Loucy (cell line): ENCODE measurements at regions not wholly inside any gene's neighbourhood (a gene's known extent, or its start where the extent isn't known, plus 50 kb on each side); places are given as distances from the start of the nearest gene placed in this dataset.

Experiments used
- EZH2phosphoT487 ChIP-seq: fragments of 200-600 bp; IDR thresholded peaks from 2 replicates; pipeline ENCODE4 v1.6.1; 2018; ENCODE audit warnings: antibody characterized with exemption, mild to moderate bottlenecking, moderate library complexity, borderline replicate concordance
- TF ChIP-seq, protein P1 (sequence below): fragments of 200-600 bp; sonication (generic); conservative IDR thresholded peaks from 2 replicates; pipeline ENCODE4 v1.5.1; 2014; ENCODE audit warnings: mild to moderate bottlenecking, antibody characterized with exemption, low read length

DNA sequence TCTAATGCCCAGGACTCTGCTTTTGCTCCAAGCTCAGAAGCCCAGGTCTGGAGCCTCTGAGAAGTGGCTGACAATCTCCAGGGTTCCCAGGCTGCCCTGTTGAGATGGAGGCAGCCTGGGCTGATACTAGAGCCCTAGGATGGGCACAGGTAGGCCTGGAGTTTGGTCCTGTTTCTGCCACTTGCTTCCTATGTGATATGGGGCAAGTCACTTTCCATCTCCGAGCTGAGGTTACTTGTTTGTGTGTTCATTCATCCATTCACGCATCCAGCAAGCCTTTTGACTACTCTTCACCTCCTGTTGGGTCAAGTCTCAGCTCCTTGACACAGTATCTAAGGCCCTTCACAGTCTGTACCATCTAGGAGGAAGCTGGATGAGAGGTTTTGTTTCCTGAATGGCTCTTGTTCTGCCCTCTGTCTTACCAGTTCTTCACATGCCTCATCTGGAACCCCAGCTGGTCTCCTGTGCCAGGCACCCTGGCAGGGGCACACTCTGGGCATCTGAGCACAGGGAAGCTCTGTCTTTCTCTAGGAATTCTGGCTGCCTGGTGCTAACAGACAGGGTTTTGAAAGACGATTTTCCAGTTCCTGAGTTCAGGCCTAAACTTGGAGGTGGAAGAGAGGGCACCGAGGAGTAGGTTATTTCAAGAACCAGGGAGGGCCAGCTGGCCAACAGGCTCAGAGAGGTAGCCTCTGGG is 53.2 kb upstream of the AMPD3 start:
- TF ChIP-seq EZH2phosphoT487: no peak
- TF ChIP-seq, protein P1, sequence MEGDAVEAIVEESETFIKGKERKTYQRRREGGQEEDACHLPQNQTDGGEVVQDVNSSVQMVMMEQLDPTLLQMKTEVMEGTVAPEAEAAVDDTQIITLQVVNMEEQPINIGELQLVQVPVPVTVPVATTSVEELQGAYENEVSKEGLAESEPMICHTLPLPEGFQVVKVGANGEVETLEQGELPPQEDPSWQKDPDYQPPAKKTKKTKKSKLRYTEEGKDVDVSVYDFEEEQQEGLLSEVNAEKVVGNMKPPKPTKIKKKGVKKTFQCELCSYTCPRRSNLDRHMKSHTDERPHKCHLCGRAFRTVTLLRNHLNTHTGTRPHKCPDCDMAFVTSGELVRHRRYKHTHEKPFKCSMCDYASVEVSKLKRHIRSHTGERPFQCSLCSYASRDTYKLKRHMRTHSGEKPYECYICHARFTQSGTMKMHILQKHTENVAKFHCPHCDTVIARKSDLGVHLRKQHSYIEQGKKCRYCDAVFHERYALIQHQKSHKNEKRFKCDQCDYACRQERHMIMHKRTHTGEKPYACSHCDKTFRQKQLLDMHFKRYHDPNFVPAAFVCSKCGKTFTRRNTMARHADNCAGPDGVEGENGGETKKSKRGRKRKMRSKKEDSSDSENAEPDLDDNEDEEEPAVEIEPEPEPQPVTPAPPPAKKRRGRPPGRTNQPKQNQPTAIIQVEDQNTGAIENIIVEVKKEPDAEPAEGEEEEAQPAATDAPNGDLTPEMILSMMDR: no peak
